ENCODE measurements at regions not wholly inside any gene's neighbourhood (a gene's known extent, or its start where the extent isn't known, plus 50 kb on each side); places are given as distances from the start of the nearest gene placed in this dataset.

DNA sequence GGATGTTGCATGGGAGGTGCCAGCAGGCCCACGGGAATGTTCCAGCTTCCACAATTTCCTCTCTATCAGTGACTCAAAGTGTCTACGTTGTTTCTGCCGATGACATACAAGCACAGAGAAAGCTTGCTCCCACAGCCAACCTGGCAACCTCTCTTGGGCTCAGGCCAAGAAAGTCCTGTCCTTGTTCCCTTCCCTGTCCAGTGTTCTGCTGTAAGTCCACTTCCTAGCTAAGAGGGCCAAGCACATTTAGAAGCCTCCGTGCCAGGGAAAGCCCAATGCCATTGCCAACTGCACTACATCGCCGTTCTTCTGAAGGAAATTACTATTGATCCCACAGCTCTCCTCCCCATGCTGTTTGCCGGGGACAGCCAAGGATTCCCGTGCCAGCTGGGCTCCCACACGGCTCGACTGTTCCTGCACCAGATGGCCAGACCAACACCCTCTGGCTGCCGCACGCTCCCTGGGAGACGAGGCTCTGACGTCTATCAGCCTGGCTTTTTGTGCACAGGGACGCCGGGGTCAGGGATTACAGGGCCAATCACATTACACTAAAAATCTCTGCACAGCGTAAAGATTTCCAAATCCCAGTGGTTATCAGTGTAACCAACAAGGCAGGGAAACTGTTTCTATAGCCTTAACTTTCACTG is 284.0 kb downstream of the BCOR start:
- Histone ChIP-seq H3K9me3 (ENCODE audit: low read length) (no peaks in the 10 kb centered on the region), H3F3A (ENCODE audit: insufficient read depth, low read length, poor library complexity, severe bottlenecking) (no peaks in the 10 kb centered on the region), H3K27ac (ENCODE audit: low read length) (no peak overlapping the region), H3K36me3 (ENCODE audit: insufficient read depth, low read length) (no peaks in the 10 kb centered on the region), H3K27me3 (ENCODE audit: insufficient read depth, low read depth, low read length) (no peaks in the 10 kb centered on the region), H3K4me3 (ENCODE audit: low read length) (no peak overlapping the region), H2AFZ (ENCODE audit: low read depth, low read length) (no peak overlapping the region), H4K20me1 (ENCODE audit: insufficient read depth) (no peaks in the 10 kb centered on the region), H3K79me2 (replicated peaks; ENCODE audit: insufficient read depth, low read length) (no peaks in the 10 kb centered on the region), H3K9me2 (ENCODE audit: insufficient read depth, low read length) (no peaks in the 10 kb centered on the region), H3K9ac (ENCODE audit: low read length) (no peak overlapping the region), H3K4me2 (ENCODE audit: low read length) (no peak overlapping the region)
- no peak for TF ChIP-seq EZH2 (IDR thresholded peaks at IDR 0.05; ENCODE audit: borderline replicate concordance, insufficient read depth, low read length, poor library complexity, severe bottlenecking)
- no peak for TF ChIP-seq SMC3 (conservative IDR thresholded peaks at IDR 0.05; ENCODE audit: poor library complexity)
- TF ChIP-seq, protein P1, sequence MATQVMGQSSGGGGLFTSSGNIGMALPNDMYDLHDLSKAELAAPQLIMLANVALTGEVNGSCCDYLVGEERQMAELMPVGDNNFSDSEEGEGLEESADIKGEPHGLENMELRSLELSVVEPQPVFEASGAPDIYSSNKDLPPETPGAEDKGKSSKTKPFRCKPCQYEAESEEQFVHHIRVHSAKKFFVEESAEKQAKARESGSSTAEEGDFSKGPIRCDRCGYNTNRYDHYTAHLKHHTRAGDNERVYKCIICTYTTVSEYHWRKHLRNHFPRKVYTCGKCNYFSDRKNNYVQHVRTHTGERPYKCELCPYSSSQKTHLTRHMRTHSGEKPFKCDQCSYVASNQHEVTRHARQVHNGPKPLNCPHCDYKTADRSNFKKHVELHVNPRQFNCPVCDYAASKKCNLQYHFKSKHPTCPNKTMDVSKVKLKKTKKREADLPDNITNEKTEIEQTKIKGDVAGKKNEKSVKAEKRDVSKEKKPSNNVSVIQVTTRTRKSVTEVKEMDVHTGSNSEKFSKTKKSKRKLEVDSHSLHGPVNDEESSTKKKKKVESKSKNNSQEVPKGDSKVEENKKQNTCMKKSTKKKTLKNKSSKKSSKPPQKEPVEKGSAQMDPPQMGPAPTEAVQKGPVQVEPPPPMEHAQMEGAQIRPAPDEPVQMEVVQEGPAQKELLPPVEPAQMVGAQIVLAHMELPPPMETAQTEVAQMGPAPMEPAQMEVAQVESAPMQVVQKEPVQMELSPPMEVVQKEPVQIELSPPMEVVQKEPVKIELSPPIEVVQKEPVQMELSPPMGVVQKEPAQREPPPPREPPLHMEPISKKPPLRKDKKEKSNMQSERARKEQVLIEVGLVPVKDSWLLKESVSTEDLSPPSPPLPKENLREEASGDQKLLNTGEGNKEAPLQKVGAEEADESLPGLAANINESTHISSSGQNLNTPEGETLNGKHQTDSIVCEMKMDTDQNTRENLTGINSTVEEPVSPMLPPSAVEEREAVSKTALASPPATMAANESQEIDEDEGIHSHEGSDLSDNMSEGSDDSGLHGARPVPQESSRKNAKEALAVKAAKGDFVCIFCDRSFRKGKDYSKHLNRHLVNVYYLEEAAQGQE (IDR thresholded peaks at IDR 0.05; ENCODE audit: borderline replicate concordance): no peak
- TF ChIP-seq, protein P2, sequence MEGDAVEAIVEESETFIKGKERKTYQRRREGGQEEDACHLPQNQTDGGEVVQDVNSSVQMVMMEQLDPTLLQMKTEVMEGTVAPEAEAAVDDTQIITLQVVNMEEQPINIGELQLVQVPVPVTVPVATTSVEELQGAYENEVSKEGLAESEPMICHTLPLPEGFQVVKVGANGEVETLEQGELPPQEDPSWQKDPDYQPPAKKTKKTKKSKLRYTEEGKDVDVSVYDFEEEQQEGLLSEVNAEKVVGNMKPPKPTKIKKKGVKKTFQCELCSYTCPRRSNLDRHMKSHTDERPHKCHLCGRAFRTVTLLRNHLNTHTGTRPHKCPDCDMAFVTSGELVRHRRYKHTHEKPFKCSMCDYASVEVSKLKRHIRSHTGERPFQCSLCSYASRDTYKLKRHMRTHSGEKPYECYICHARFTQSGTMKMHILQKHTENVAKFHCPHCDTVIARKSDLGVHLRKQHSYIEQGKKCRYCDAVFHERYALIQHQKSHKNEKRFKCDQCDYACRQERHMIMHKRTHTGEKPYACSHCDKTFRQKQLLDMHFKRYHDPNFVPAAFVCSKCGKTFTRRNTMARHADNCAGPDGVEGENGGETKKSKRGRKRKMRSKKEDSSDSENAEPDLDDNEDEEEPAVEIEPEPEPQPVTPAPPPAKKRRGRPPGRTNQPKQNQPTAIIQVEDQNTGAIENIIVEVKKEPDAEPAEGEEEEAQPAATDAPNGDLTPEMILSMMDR (IDR thresholded peaks at IDR 0.05; ENCODE audit: poor library complexity, severe bottlenecking): no peak
- no peak for TF ChIP-seq TAF1 (IDR thresholded peaks at IDR 0.05; ENCODE audit: low read depth)
- no peak for TF ChIP-seq MXI1 (conservative IDR thresholded peaks at IDR 0.05; ENCODE audit: poor library complexity, severe bottlenecking)
- no peak for TF ChIP-seq RAD21 (conservative IDR thresholded peaks at IDR 0.05)

DNA sequence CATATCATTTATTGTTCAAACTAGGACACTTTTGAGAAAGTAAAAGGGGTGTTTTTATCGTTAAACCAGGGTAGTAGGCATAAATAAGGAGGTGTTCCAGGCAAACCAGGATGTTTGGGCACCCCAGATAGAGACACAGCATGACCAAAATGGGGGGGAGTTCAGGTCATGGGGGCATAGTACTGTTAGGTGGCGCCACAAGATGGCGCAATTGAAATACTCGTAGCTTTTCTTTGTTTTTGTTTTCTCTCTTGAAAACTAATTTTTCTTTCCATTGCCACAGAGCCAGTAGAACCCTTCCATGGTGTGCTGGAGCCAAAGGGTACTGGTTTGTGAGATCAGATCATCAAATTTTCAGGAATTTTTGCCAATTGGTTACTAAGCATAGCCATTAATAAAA is 283.4 kb downstream of the BCOR start:
- Histone ChIP-seq H3K9ac (ENCODE audit: low read length) (no peak overlapping the region), H3K27ac (ENCODE audit: low read length) (no peak overlapping the region), H3K9me2 (ENCODE audit: insufficient read depth, low read length) (no peaks in the 10 kb centered on the region), H3K4me3 (ENCODE audit: low read length) (no peak overlapping the region), H3K4me2 (ENCODE audit: low read length) (no peak overlapping the region), H2AFZ (ENCODE audit: low read depth, low read length) (no peak overlapping the region), H3K27me3 (ENCODE audit: insufficient read depth, low read depth, low read length) (no peaks in the 10 kb centered on the region), H3K36me3 (ENCODE audit: insufficient read depth, low read length) (no peaks in the 10 kb centered on the region), H4K20me1 (ENCODE audit: insufficient read depth) (no peaks in the 10 kb centered on the region), H3K9me3 (ENCODE audit: low read length) (no peaks in the 10 kb centered on the region), H3K79me2 (replicated peaks; ENCODE audit: insufficient read depth, low read length) (no peaks in the 10 kb centered on the region), H3F3A (ENCODE audit: insufficient read depth, low read length, poor library complexity, severe bottlenecking) (no peaks in the 10 kb centered on the region)
- TF ChIP-seq MXI1 (conservative IDR thresholded peaks at IDR 0.05; ENCODE audit: poor library complexity, severe bottlenecking) (no peak), SMC3 (conservative IDR thresholded peaks at IDR 0.05; ENCODE audit: poor library complexity) (no peak), TAF1 (IDR thresholded peaks at IDR 0.05; ENCODE audit: low read depth) (no peak), RAD21 (conservative IDR thresholded peaks at IDR 0.05) (no peak), POLR2AphosphoS5 (IDR thresholded peaks at IDR 0.05) (no peak), EP300 (conservative IDR thresholded peaks at IDR 0.05; ENCODE audit: poor library complexity, severe bottlenecking) (no peak)
- TF ChIP-seq, protein P2 (IDR thresholded peaks at IDR 0.05; ENCODE audit: poor library complexity, severe bottlenecking): peak; percentile 27
